ENCODE measurements at regions not wholly inside any gene's neighbourhood (a gene's known extent, or its start where the extent isn't known, plus 50 kb on each side); places are given as distances from the start of the nearest gene placed in this dataset.
A peak's percentile ranks its signal among the peaks of the same experiment; 100 is the strongest.

DNA sequence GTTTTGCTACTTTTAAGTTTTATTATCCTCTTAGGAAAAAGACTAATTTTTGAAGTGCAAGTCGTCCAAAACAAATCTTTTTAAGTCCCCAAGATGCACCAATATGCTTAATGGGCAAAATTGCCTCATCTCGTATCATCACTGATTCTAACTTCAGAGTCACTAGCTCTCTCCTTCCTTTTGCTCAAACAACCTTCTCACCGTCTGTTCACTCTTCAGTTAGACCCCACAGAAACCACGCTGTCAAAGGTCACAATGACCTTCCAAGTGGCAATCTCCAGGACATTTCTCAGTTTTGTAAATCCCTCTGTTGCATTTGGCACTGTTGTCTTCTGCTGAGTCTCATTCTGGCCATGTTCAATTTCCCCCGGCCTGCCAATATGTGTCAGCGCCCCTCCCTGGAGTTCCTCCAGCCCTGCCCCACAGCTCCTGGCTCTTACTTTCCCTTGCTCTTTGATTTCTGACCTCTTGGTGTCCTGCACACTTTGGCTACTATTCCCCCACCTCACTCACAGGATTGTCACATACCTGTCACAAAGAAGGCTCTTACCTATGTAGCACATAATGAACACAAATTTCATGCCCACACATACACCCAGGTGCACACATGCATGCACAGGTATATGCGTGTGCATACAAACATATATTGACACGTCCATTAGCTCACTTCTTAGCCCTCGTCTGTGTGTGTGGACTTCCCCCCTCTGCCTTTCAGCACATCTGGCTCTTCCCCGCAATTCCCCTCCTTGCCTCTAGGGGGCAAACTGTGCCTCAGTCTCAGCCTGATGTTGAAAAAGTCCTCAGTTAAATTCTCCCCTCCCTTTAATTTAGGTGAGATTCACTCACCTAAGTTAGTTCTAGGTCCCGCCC lies 354.0 kb upstream of the DUSP10 start:
- WGBS, 2 donors: 59 to 65% methylated on average over 11 of the region's 11 CpGs
- DNase-seq: no peak
- peaks cover 0 to 8% (median 3%) of the 10 kb centered on the region in 5 donors for H3K4me1 ChIP-seq (ENCODE audit: control insufficient read depth in 5 of 5, insufficient read depth in 5 of 5, low read length in 5 of 5)
- no peaks in the 10 kb centered on the region for H3K27me3 ChIP-seq (ENCODE audit: control insufficient read depth in 3 of 3, insufficient read depth in 3 of 3, low read length in 2 of 3)
- no peak overlapping the region for H3K4me3 ChIP-seq
- H3K36me3 ChIP-seq (ENCODE audit: control insufficient read depth in 4 of 4, insufficient read depth in 4 of 4, low read length in 4 of 4): no peaks in the 10 kb centered on the region
- no peak overlapping the region for H3K9ac ChIP-seq (ENCODE audit: insufficient read depth in 1 of 2, low read length in 2 of 2)
- no peak for ATAC-seq (ENCODE audit: insufficient read depth, low FRiP score)
- TF ChIP-seq, protein P1, sequence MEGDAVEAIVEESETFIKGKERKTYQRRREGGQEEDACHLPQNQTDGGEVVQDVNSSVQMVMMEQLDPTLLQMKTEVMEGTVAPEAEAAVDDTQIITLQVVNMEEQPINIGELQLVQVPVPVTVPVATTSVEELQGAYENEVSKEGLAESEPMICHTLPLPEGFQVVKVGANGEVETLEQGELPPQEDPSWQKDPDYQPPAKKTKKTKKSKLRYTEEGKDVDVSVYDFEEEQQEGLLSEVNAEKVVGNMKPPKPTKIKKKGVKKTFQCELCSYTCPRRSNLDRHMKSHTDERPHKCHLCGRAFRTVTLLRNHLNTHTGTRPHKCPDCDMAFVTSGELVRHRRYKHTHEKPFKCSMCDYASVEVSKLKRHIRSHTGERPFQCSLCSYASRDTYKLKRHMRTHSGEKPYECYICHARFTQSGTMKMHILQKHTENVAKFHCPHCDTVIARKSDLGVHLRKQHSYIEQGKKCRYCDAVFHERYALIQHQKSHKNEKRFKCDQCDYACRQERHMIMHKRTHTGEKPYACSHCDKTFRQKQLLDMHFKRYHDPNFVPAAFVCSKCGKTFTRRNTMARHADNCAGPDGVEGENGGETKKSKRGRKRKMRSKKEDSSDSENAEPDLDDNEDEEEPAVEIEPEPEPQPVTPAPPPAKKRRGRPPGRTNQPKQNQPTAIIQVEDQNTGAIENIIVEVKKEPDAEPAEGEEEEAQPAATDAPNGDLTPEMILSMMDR (IDR thresholded peaks at IDR 0.05; ENCODE audit: control extremely low read depth, extremely low read depth): peak; percentile 45
- no peak overlapping the region for H3K27ac ChIP-seq (ENCODE audit: low read depth in 1 of 2, low read length in 1 of 2)
- no peaks in the 10 kb centered on the region for H3K9me3 ChIP-seq (ENCODE audit: control insufficient read depth in 4 of 4, insufficient read depth in 3 of 4, low read length in 3 of 4)

DNA sequence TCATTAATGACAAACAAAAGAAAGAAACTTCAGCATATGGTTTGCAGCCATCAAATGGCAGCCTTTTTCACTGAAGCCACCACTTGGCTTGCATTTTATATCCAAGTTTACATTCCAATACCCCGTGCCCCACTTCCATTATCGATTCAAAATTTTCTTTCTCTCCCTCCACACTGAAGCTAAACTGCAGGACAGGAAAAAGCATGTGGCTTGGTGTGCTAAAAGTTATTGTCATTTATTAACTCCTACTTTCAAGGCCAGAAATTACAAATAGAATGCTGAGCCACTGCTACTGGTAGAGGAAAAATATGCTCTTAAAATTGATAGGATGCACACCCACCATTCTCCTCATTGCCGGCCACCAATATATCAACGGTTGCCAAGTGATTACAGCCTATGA lies 351.6 kb upstream of the DUSP10 start:
- H3K36me3 ChIP-seq (ENCODE audit: control insufficient read depth in 4 of 4, insufficient read depth in 4 of 4, low read length in 4 of 4): no peaks in the 10 kb centered on the region
- no peaks in the 10 kb centered on the region for H3K27me3 ChIP-seq (ENCODE audit: control insufficient read depth in 3 of 3, insufficient read depth in 3 of 3, low read length in 2 of 3)
- DNase-seq (no peak), ATAC-seq (ENCODE audit: insufficient read depth, low FRiP score) (no peak)
- H3K27ac ChIP-seq (ENCODE audit: low read depth in 1 of 2, low read length in 1 of 2): no peak overlapping the region
- H3K4me3 ChIP-seq: no peak overlapping the region
- WGBS, 2 donors: 89 to 90% methylated on average over 4 of the region's 4 CpGs
- no peaks in the 10 kb centered on the region for H3K9me3 ChIP-seq (ENCODE audit: control insufficient read depth in 4 of 4, insufficient read depth in 3 of 4, low read length in 3 of 4)
- H3K9ac ChIP-seq (ENCODE audit: insufficient read depth in 1 of 2, low read length in 2 of 2): no peak overlapping the region
- peaks cover 0 to 10% (median 3%) of the 10 kb centered on the region in 5 donors for H3K4me1 ChIP-seq (ENCODE audit: control insufficient read depth in 5 of 5, insufficient read depth in 5 of 5, low read length in 5 of 5)
- TF ChIP-seq, protein P1 (IDR thresholded peaks at IDR 0.05; ENCODE audit: control extremely low read depth, extremely low read depth): no peak

DNA sequence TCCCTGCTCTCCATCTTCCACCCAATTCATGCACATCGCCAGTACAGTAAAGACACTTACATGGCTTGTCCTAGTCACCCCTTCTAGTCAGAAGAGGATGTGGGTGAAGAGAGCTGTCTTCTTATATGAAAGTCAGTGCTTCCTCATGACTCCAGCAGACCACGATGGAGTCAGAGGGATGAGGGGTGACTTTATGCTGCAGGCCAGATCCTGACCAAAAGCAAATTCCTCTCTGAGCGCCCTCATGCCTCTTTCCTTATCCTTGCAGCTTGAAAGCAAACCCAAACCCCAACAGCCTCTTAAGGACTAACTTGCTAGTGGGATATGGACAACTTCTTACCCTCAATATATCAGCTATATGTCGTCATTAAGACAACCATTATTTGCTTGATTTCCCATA lies 348.2 kb upstream of the DUSP10 start:
- no peak overlapping the region for H3K27ac ChIP-seq (ENCODE audit: low read depth in 1 of 2, low read length in 1 of 2)
- H3K9ac ChIP-seq (ENCODE audit: insufficient read depth in 1 of 2, low read length in 2 of 2): no peak overlapping the region
- no peaks in the 10 kb centered on the region for H3K9me3 ChIP-seq (ENCODE audit: control insufficient read depth in 4 of 4, insufficient read depth in 3 of 4, low read length in 3 of 4)
- 76 to 79% methylated on average over 4 of the region's 4 CpGs for WGBS, 2 donors
- H3K36me3 ChIP-seq (ENCODE audit: control insufficient read depth in 4 of 4, insufficient read depth in 4 of 4, low read length in 4 of 4): no peaks in the 10 kb centered on the region
- TF ChIP-seq, protein P1 (IDR thresholded peaks at IDR 0.05; ENCODE audit: control extremely low read depth, extremely low read depth): no peak
- ATAC-seq (ENCODE audit: insufficient read depth, low FRiP score): no peak
- peaks cover 0 to 2% (median 0%) of the 10 kb centered on the region in 5 donors for H3K4me1 ChIP-seq (ENCODE audit: control insufficient read depth in 5 of 5, insufficient read depth in 5 of 5, low read length in 5 of 5)
- DNase-seq: no peak
- H3K4me3 ChIP-seq: no peak overlapping the region
- H3K27me3 ChIP-seq (ENCODE audit: control insufficient read depth in 3 of 3, insufficient read depth in 3 of 3, low read length in 2 of 3): no peaks in the 10 kb centered on the region

All from lung (tissue), 11 donors.